Subcutaneous abdominal adipose tissue (tissue), 5 donors: ENCODE measurements at regions not wholly inside any gene's neighbourhood (a gene's known extent, or its start where the extent isn't known, plus 50 kb on each side); places are given as distances from the start of the nearest gene placed in this dataset.

ENCODE experiments used
- H3K27ac ChIP-seq: one replicate; pipeline ENCODE4 v1.7.0; 2013; ENCODE audit warnings: low read depth, mild to moderate bottlenecking, inconsistent platforms, low read length, moderate library complexity
- H3K27me3 ChIP-seq, 5 donors: one replicate each; pipeline ENCODE4 v1.7.0; 2013; ENCODE audit warnings: low read length in 5 of 5, inconsistent platforms in 1 of 5; ENCODE audit not compliant: control insufficient read depth in 5 of 5, insufficient read depth in 4 of 5
- H3K36me3 ChIP-seq, 5 donors: one replicate each; pipeline ENCODE4 v1.7.0; 2013; ENCODE audit warnings: low read length in 5 of 5; ENCODE audit not compliant: control insufficient read depth in 5 of 5, insufficient read depth in 5 of 5
- H3K4me1 ChIP-seq, 5 donors: one replicate each; pipeline ENCODE4 v1.7.0; 2013; ENCODE audit warnings: low read length in 5 of 5, mild to moderate bottlenecking in 3 of 5, moderate library complexity in 1 of 5; ENCODE audit not compliant: control insufficient read depth in 5 of 5, insufficient read depth in 5 of 5
- H3K4me3 ChIP-seq, 5 donors: one replicate each; pipeline ENCODE4 v1.7.0; 2013; ENCODE audit warnings: low read length in 5 of 5, low read depth in 1 of 5
- H3K9ac ChIP-seq, 5 donors: one replicate each; pipeline ENCODE4 v1.7.0; 2013; ENCODE audit warnings: low read length in 5 of 5, mild to moderate bottlenecking in 4 of 5, moderate library complexity in 3 of 5
- H3K9me3 ChIP-seq, 5 donors: one replicate each; pipeline ENCODE4 v1.7.0; 2013; ENCODE audit warnings: low read length in 5 of 5; ENCODE audit not compliant: control insufficient read depth in 5 of 5
- donor health status: healthy.
- donor health status: healthy.
- donor health status: healthy.
- donor health status: healthy.
- donor health status: healthy.

GRCh38 chr2:47274054-47274782 is 94.9 kb upstream of the EPCAM start:
- peak overlapping the region; percentile 12 to 77 (median 39) for H3K9ac ChIP-seq
- no peaks in the 10 kb centered on the region for H3K27me3 ChIP-seq
- peak overlapping the region; percentile 84 for H3K27ac ChIP-seq
- no peak overlapping the region for H3K4me3 ChIP-seq
- no peaks in the 10 kb centered on the region for H3K9me3 ChIP-seq
- no peaks in the 10 kb centered on the region for H3K36me3 ChIP-seq
- peaks cover 7 to 47% (median 40%) of the 10 kb centered on the region in 5 donors for H3K4me1 ChIP-seq

GRCh38 chr2:47272905-47273758 is 96.0 kb upstream of the EPCAM start:
- Histone ChIP-seq H3K4me1 (peaks cover 7 to 48% (median 41%) of the 10 kb centered on the region in 5 donors), H3K36me3 (no peaks in the 10 kb centered on the region), H3K9me3 (no peaks in the 10 kb centered on the region), H3K27me3 (no peaks in the 10 kb centered on the region), H3K27ac (peak overlapping the region; percentile 84), H3K9ac (peak overlapping the region in 4 of 5 donors; percentile 25 to 66 (median 44)), H3K4me3 (peak overlapping the region in 4 of 5 donors; percentile 51 to 65 (median 54))

GRCh38 chr2:47272031-47272864 is 95.9 kb upstream of the CALM2 start:
- Histone ChIP-seq H3K27me3 (no peaks in the 10 kb centered on the region), H3K4me1 (peaks cover 7 to 48% (median 41%) of the 10 kb centered on the region in 5 donors), H3K27ac (peak overlapping the region; percentile 73), H3K9ac (peak overlapping the region in 3 of 5 donors; percentile 39 to 66 (median 66)), H3K9me3 (no peaks in the 10 kb centered on the region), H3K4me3 (peak overlapping the region; percentile 51 to 65 (median 56)), H3K36me3 (no peaks in the 10 kb centered on the region)

- Histone ChIP-seq H3K9ac (peak overlapping the region in 1 of 5 donors; percentile 66), H3K4me1 (peaks cover 7 to 48% (median 41%) of the 10 kb centered on the region in 5 donors)
Measured at GRCh38 chr2:47271054-47272000, 95.0 kb upstream of the CALM2 start.

GRCh38 chr2:47270421-47270820 is 94.1 kb upstream of the CALM2 start:
- Histone ChIP-seq H3K4me3 (no peak overlapping the region), H3K27ac (peak overlapping the region; percentile 72), H3K27me3 (no peaks in the 10 kb centered on the region), H3K36me3 (no peaks in the 10 kb centered on the region), H3K9ac (peak overlapping the region in 1 of 5 donors; percentile 10), H3K9me3 (no peaks in the 10 kb centered on the region), H3K4me1 (peaks cover 7 to 50% (median 41%) of the 10 kb centered on the region in 5 donors)

More at GRCh38 chr2:47271054-47272000, 95.0 kb upstream of the CALM2 start:
- Histone ChIP-seq H3K27me3 (no peaks in the 10 kb centered on the region), H3K9me3 (no peaks in the 10 kb centered on the region), H3K27ac (peak overlapping the region; percentile 73), H3K4me3 (no peak overlapping the region), H3K36me3 (no peaks in the 10 kb centered on the region)

- no peaks in the 10 kb centered on the region for H3K9me3 ChIP-seq
- no peaks in the 10 kb centered on the region for H3K36me3 ChIP-seq
- no peaks in the 10 kb centered on the region for H3K27me3 ChIP-seq
- H3K27ac ChIP-seq, result peak overlapping the region; percentile 72
- H3K4me3 ChIP-seq, result no peak overlapping the region
- H3K9ac ChIP-seq, result peak overlapping the region in 3 of 5 donors; percentile 19 to 39 (median 30)
- H3K4me1 ChIP-seq, result peaks cover 7 to 46% (median 36%) of the 10 kb centered on the region in 5 donors
Measured at GRCh38 chr2:47269316-47270232, 93.3 kb upstream of the CALM2 start.

GRCh38 chr2:47267711-47268086 is 91.4 kb upstream of the CALM2 start:
- Histone ChIP-seq H3K9ac (no peak overlapping the region), H3K4me3 (no peak overlapping the region), H3K36me3 (no peaks in the 10 kb centered on the region), H3K9me3 (no peaks in the 10 kb centered on the region), H3K27me3 (no peaks in the 10 kb centered on the region), H3K27ac (no peak overlapping the region), H3K4me1 (peaks cover 7 to 30% (median 18%) of the 10 kb centered on the region in 5 donors)

GRCh38 chr2:47266939-47267710 is 90.8 kb upstream of the CALM2 start:
- peaks cover 4 to 25% (median 12%) of the 10 kb centered on the region in 5 donors for H3K4me1 ChIP-seq
- no peak overlapping the region for H3K9ac ChIP-seq
- no peaks in the 10 kb centered on the region for H3K9me3 ChIP-seq
- H3K27me3 ChIP-seq, result no peaks in the 10 kb centered on the region
- H3K27ac ChIP-seq, result no peak overlapping the region
- no peaks in the 10 kb centered on the region for H3K36me3 ChIP-seq
- no peak overlapping the region for H3K4me3 ChIP-seq
